ENCODE measurements at regions not wholly inside any gene's neighbourhood (a gene's known extent, or its start where the extent isn't known, plus 50 kb on each side); places are given as distances from the start of the nearest gene placed in this dataset.
"Not testable (repeated sequence)": the region's sequence is repeated elsewhere in the genome, so short reads cannot be mapped to it uniquely, and the experiment has no call there.

DNA sequence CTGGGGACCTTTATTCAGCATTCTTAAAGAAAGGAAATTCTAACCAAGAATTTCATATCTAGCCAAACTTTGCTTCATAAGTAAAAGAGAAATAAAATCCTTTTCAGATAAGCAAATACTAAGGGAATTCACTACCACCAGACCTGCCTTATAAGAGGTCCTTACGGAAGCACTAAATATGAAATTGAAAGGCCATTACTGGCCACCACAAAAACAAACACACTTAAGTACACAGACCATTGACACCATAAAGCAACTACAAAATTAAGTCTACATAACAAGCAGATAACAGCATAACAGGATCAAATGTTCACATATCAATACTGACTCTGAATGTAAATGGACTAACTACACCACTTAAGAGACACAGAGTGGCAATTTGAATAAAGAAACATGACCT, 361.4 kb upstream of the POU5F2 start:
- H3K9me3 ChIP-seq (ENCODE audit: control insufficient read depth in 2 of 2, insufficient read depth in 1 of 2, low read depth in 1 of 2, low read length in 1 of 2): peaks cover 0 to 3% of the 10 kb centered on the region in 2 donors
- H3K36me3 ChIP-seq (ENCODE audit: control insufficient read depth in 3 of 3, insufficient read depth in 2 of 3, low read depth in 1 of 3, low read length in 3 of 3): peaks cover 0 to under 1% (median 0%) of the 10 kb centered on the region in 3 donors
- FAIRE-seq (no peak), DNase-seq (no peak)
- no peak overlapping the region for H3K4me3 ChIP-seq (ENCODE audit: low read depth in 1 of 3, low read length in 3 of 3)
- H3K4me1 ChIP-seq (ENCODE audit: control insufficient read depth in 3 of 3, insufficient read depth in 2 of 3, low read depth in 1 of 3, low read length in 2 of 3): no peaks in the 10 kb centered on the region
- 88 to 90% (median 88%) methylated on average over 1 of the region's 1 CpG for WGBS, 3 donors
- H3K27ac ChIP-seq (ENCODE audit: low read depth in 1 of 3, low read length in 2 of 3): no peak overlapping the region
- no peaks in the 10 kb centered on the region for H3K27me3 ChIP-seq (ENCODE audit: control insufficient read depth in 3 of 3, insufficient read depth in 3 of 3, low read length in 3 of 3)

DNA sequence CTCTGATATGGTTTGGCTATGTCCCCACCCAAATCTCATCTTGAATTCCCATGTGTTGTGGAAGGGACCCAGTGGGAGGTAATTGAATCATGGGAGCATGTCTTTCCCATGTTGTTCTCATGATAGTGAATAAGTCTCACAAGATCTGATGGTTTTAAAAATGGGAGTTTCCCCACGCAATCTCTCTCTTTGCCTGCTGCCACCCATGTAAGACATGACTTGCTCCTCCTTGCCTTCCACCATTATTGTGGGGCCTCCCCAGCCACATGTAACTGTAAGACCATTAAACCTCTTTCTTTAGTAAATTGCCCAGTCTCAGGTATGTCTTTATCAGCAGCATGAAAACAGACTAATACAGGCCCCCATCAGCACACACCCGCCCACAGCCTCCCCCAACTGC, 356.0 kb upstream of the POU5F2 start:
- WGBS, 3 donors: 96 to 98% (median 98%) methylated on average over 2 of the region's 2 CpGs
- FAIRE-seq; H3K4me3 ChIP-seq (ENCODE audit: low read depth in 1 of 3, low read length in 3 of 3); H3K27me3 ChIP-seq (ENCODE audit: control insufficient read depth in 3 of 3, insufficient read depth in 3 of 3, low read length in 3 of 3); H3K27ac ChIP-seq (ENCODE audit: low read depth in 1 of 3, low read length in 2 of 3); DNase-seq; H3K4me1 ChIP-seq (ENCODE audit: control insufficient read depth in 3 of 3, insufficient read depth in 2 of 3, low read depth in 1 of 3, low read length in 2 of 3); H3K36me3 ChIP-seq (ENCODE audit: control insufficient read depth in 3 of 3, insufficient read depth in 2 of 3, low read depth in 1 of 3, low read length in 3 of 3): not testable (repeated sequence)
- H3K9me3 ChIP-seq (ENCODE audit: control insufficient read depth in 2 of 2, insufficient read depth in 1 of 2, low read depth in 1 of 2, low read length in 1 of 2): peaks cover 0 to 22% of the 10 kb centered on the region in 2 donors

DNA sequence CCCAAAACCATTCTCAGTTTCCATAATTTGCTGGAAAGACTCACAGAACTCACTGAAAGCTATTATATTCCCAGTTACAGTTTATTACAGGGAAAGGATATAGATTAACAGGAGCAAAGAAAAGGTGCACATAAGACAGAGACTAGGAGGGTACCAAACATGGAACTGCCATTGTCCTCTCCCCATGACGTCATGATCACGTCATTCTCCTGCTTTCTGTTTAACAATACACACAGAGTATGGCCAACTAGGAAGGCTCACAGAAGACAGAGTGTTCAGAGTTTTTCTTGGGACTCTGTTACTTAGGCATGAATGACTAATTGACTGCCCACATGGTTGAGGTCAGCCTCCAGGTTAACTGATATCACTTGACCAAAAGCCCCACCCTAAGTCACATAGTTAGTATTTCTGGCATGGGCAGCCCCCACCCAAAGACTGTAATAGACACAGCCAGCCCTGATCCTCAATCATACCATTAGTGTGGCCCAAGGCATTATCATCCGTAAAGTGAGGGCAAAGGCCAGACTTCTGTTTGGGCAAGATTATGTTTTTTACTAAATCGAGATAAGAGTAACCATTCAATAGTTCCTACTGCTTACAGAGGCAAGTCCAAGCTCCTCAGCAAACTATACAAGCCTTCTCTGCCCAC, 353.5 kb upstream of the POU5F2 start:
- Histone ChIP-seq H3K27me3 (ENCODE audit: control insufficient read depth in 3 of 3, insufficient read depth in 3 of 3, low read length in 3 of 3) (no peaks in the 10 kb centered on the region), H3K36me3 (ENCODE audit: control insufficient read depth in 3 of 3, insufficient read depth in 2 of 3, low read depth in 1 of 3, low read length in 3 of 3) (peaks cover 0 to 5% (median 0%) of the 10 kb centered on the region in 3 donors), H3K27ac (ENCODE audit: low read depth in 1 of 3, low read length in 2 of 3) (no peak overlapping the region), H3K9me3 (ENCODE audit: control insufficient read depth in 2 of 2, insufficient read depth in 1 of 2, low read depth in 1 of 2, low read length in 1 of 2) (peaks cover 0 to 22% of the 10 kb centered on the region in 2 donors), H3K4me1 (ENCODE audit: control insufficient read depth in 3 of 3, insufficient read depth in 2 of 3, low read depth in 1 of 3, low read length in 2 of 3) (peaks cover 0 to 3% (median 0%) of the 10 kb centered on the region in 3 donors), H3K4me3 (ENCODE audit: low read depth in 1 of 3, low read length in 3 of 3) (no peak overlapping the region)
- WGBS, 3 donors: 55 to 72% (median 72%) methylated on average over 4 of the region's 4 CpGs
- DNase-seq (peak in 1 of 2 donors; percentile 28), FAIRE-seq (no peak)

DNA sequence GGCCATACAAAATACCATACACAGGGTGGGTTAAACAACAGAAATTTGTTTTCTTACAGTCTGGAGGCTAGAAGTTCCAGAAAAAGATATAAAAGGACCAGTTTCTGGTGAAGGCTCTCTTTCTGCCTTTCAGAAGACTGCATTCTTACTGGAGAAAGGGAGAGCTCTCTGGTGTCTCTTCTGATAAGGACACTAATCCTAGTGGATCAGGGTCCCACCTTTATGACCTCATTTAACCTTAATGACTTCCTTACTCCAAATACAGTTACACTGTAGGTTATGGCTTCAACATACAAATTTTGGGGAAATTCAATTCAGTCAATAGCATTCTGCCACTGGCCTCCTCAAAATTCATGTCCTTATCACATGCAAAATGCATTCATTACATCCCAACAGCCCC, 351.9 kb upstream of the POU5F2 start:
- no peak for FAIRE-seq
- Histone ChIP-seq H3K36me3 (ENCODE audit: control insufficient read depth in 3 of 3, insufficient read depth in 2 of 3, low read depth in 1 of 3, low read length in 3 of 3) (peaks cover 0 to 5% (median 0%) of the 10 kb centered on the region in 3 donors), H3K27me3 (ENCODE audit: control insufficient read depth in 3 of 3, insufficient read depth in 3 of 3, low read length in 3 of 3) (no peaks in the 10 kb centered on the region), H3K4me1 (ENCODE audit: control insufficient read depth in 3 of 3, insufficient read depth in 2 of 3, low read depth in 1 of 3, low read length in 2 of 3) (peaks cover 0 to 3% (median 0%) of the 10 kb centered on the region in 3 donors), H3K4me3 (ENCODE audit: low read depth in 1 of 3, low read length in 3 of 3) (no peak overlapping the region), H3K9me3 (ENCODE audit: control insufficient read depth in 2 of 2, insufficient read depth in 1 of 2, low read depth in 1 of 2, low read length in 1 of 2) (peaks cover 0 to 22% of the 10 kb centered on the region in 2 donors), H3K27ac (ENCODE audit: low read depth in 1 of 3, low read length in 2 of 3) (no peak overlapping the region)
- no peak for DNase-seq

DNA sequence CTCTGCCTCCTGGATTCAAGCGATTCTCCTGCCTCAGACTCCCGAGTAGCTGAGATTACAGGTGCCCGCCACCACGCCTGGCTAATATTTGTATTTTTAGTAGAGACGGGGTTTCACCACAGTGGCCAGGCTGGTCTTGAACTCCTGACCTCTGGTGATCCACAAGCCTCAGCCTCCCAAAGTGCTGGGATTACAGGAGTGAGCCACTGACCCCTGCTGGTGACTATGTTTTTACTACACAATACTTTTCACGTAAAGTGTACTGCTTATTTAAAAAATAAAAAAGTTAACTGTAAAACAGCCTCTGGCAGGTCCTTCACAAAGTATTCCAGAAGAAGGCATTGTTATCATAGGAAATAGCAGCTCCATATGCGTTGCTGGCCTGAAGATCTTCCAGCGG, 345.2 kb upstream of the POU5F2 start:
- H3K4me3 ChIP-seq (ENCODE audit: low read depth in 1 of 3, low read length in 3 of 3); FAIRE-seq; H3K9me3 ChIP-seq (ENCODE audit: control insufficient read depth in 2 of 2, insufficient read depth in 1 of 2, low read depth in 1 of 2, low read length in 1 of 2); H3K36me3 ChIP-seq (ENCODE audit: control insufficient read depth in 3 of 3, insufficient read depth in 2 of 3, low read depth in 1 of 3, low read length in 3 of 3); DNase-seq; H3K27ac ChIP-seq (ENCODE audit: low read depth in 1 of 3, low read length in 2 of 3); H3K27me3 ChIP-seq (ENCODE audit: control insufficient read depth in 3 of 3, insufficient read depth in 3 of 3, low read length in 3 of 3); H3K4me1 ChIP-seq (ENCODE audit: control insufficient read depth in 3 of 3, insufficient read depth in 2 of 3, low read depth in 1 of 3, low read length in 2 of 3): not testable (repeated sequence)
- 94 to 96% (median 95%) methylated on average over 8 of the region's 8 CpGs for WGBS, 3 donors

DNA sequence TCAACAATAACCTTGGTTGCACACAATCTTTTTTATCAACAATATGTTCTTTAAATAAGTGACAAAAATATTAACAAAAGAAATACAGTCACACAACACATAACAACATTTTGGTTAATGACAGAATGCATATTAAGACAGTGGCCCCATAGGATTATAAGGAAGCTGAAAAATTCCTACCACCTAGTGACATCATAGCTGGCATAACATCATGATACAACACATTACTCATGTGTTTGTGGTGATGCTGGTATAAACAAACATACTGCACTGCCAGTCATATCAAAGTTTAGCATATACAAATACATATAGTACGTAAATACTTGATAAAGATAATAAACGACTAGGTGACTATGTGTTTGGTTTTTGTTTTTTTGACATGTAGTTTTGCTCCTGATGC, 344.8 kb upstream of the POU5F2 start:
- no peak for DNase-seq
- no peaks in the 10 kb centered on the region for H3K36me3 ChIP-seq (ENCODE audit: control insufficient read depth in 3 of 3, insufficient read depth in 2 of 3, low read depth in 1 of 3, low read length in 3 of 3)
- no peak overlapping the region for H3K4me3 ChIP-seq (ENCODE audit: low read depth in 1 of 3, low read length in 3 of 3)
- H3K27me3 ChIP-seq (ENCODE audit: control insufficient read depth in 3 of 3, insufficient read depth in 3 of 3, low read length in 3 of 3): no peaks in the 10 kb centered on the region
- H3K9me3 ChIP-seq (ENCODE audit: control insufficient read depth in 2 of 2, insufficient read depth in 1 of 2, low read depth in 1 of 2, low read length in 1 of 2): peaks cover 0 to 4% of the 10 kb centered on the region in 2 donors
- 83 to 98% (median 91%) methylated on average over 2 of the region's 2 CpGs for whole genome bisulfite sequencing, 3 donors
- H3K4me1 ChIP-seq (ENCODE audit: control insufficient read depth in 3 of 3, insufficient read depth in 2 of 3, low read depth in 1 of 3, low read length in 2 of 3): no peaks in the 10 kb centered on the region
- FAIRE-seq: no peak
- H3K27ac ChIP-seq (ENCODE audit: low read depth in 1 of 3, low read length in 2 of 3): no peak overlapping the region

DNA sequence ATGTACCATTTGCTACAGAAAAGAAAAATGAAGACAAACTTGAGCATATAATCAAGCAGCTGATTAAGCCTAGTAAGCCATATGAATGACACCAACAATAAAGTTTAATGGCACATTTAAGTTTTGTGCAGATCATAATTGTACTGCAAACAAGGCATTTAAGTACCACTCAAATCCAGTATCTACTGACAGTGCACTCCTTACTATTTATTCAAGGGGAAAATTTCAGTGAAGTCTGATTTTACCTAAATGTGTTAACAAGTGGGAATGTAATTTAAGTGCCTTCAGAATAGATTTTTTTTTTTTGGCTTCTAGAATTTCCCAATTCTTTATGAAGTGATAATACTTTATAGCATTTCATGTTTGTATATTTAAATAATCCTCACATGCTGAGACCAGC, 341.0 kb upstream of the POU5F2 start:
- Histone ChIP-seq H3K9me3 (ENCODE audit: control insufficient read depth in 2 of 2, insufficient read depth in 1 of 2, low read depth in 1 of 2, low read length in 1 of 2) (peaks cover 0 to 4% of the 10 kb centered on the region in 2 donors), H3K27me3 (ENCODE audit: control insufficient read depth in 3 of 3, insufficient read depth in 3 of 3, low read length in 3 of 3) (no peaks in the 10 kb centered on the region), H3K27ac (ENCODE audit: low read depth in 1 of 3, low read length in 2 of 3) (no peak overlapping the region), H3K4me1 (ENCODE audit: control insufficient read depth in 3 of 3, insufficient read depth in 2 of 3, low read depth in 1 of 3, low read length in 2 of 3) (no peaks in the 10 kb centered on the region), H3K36me3 (ENCODE audit: control insufficient read depth in 3 of 3, insufficient read depth in 2 of 3, low read depth in 1 of 3, low read length in 3 of 3) (no peaks in the 10 kb centered on the region), H3K4me3 (ENCODE audit: low read depth in 1 of 3, low read length in 3 of 3) (no peak overlapping the region)
- DNase-seq: no peak
- FAIRE-seq: no peak

DNA sequence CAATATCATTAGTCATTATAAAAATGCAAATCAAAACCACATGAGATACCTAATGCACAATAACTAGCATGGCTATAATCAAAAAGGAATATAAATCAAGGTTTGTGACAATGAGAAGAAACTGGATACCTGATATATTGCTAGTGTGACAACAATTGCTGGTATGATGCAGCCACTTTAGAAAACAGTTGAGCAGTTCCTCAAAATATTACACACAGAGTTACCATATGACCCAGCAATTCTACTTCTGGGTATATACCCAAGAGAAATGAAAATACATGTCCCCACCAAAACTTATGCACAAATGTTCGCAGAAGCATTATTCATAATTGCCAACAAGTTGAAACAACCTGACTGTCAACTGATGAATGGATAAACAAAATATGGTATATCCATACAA, 339.7 kb upstream of the POU5F2 start:
- Histone ChIP-seq H3K36me3 (ENCODE audit: control insufficient read depth in 3 of 3, insufficient read depth in 2 of 3, low read depth in 1 of 3, low read length in 3 of 3) (no peaks in the 10 kb centered on the region), H3K4me1 (ENCODE audit: control insufficient read depth in 3 of 3, insufficient read depth in 2 of 3, low read depth in 1 of 3, low read length in 2 of 3) (no peaks in the 10 kb centered on the region), H3K9me3 (ENCODE audit: control insufficient read depth in 2 of 2, insufficient read depth in 1 of 2, low read depth in 1 of 2, low read length in 1 of 2) (peaks cover 0 to 4% of the 10 kb centered on the region in 2 donors), H3K27ac (ENCODE audit: low read depth in 1 of 3, low read length in 2 of 3) (no peak overlapping the region), H3K27me3 (ENCODE audit: control insufficient read depth in 3 of 3, insufficient read depth in 3 of 3, low read length in 3 of 3) (no peaks in the 10 kb centered on the region), H3K4me3 (ENCODE audit: low read depth in 1 of 3, low read length in 3 of 3) (no peak overlapping the region)
- FAIRE-seq: no peak
- 87 to 98% (median 94%) methylated on average over 1 of the region's 1 CpG for WGBS, 3 donors
- no peak for DNase-seq

DNA sequence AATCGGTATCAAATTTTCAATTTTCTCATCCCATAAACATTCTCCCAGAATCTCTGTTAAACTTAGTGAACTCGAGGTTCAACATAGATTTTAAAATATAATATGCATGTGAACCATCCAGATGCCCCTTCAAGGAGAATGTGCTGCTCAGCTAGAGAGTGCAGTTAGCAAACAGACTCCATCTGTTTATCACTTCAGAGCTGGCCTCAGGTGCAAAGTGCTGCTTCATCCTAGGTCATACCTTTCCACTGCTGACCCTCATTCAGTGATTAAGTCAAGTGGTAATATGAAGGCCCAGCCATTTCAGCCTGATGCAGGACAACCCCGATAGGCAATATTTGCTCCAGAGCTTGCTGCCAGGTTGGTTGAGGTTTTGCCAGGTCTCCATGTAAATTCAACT, 339.0 kb upstream of the POU5F2 start:
- Histone ChIP-seq H3K27me3 (ENCODE audit: control insufficient read depth in 3 of 3, insufficient read depth in 3 of 3, low read length in 3 of 3) (no peaks in the 10 kb centered on the region), H3K4me3 (ENCODE audit: low read depth in 1 of 3, low read length in 3 of 3) (no peak overlapping the region), H3K36me3 (ENCODE audit: control insufficient read depth in 3 of 3, insufficient read depth in 2 of 3, low read depth in 1 of 3, low read length in 3 of 3) (no peaks in the 10 kb centered on the region), H3K9me3 (ENCODE audit: control insufficient read depth in 2 of 2, insufficient read depth in 1 of 2, low read depth in 1 of 2, low read length in 1 of 2) (peaks cover 0 to 3% of the 10 kb centered on the region in 2 donors), H3K4me1 (ENCODE audit: control insufficient read depth in 3 of 3, insufficient read depth in 2 of 3, low read depth in 1 of 3, low read length in 2 of 3) (no peaks in the 10 kb centered on the region), H3K27ac (ENCODE audit: low read depth in 1 of 3, low read length in 2 of 3) (no peak overlapping the region)
- no peak for DNase-seq
- WGBS, 3 donors: 78 to 94% (median 86%) methylated on average over 3 of the region's 3 CpGs
- FAIRE-seq: no peak

All from small intestine (tissue), 7 donors.